Ovary (tissue), 3 donors: ENCODE measurements at regions not wholly inside any gene's neighbourhood (a gene's known extent, or its start where the extent isn't known, plus 50 kb on each side); places are given as distances from the start of the nearest gene placed in this dataset.

ENCODE experiments used
- EP300 ChIP-seq: sonication (generic); formaldehyde crosslinking; IDR thresholded peaks from one replicate; pipeline ENCODE4 v1.6.1; 2017; ENCODE audit warnings: antibody characterized with exemption
- POLR2A ChIP-seq: fragments of 450-650 bp; IDR thresholded peaks from one replicate; pipeline ENCODE4 v1.6.1; 2017; ENCODE audit warnings: antibody characterized with exemption, mild to moderate bottlenecking, moderate library complexity
- TF ChIP-seq, protein P1 (sequence below), 3 donors: fragments of 450-650 bp in 2 of 3; fragments of 200-600 bp in 1 of 3; IDR thresholded peaks; one replicate each; pipeline versions ENCODE4 v1.5.1 to v1.8.0; 2016 to 2022; ENCODE audit warnings: antibody characterized with exemption in 3 of 3, mild to moderate bottlenecking in 1 of 3
- donor health status: DM: no; HTN: no; CAD: no.

DNA sequence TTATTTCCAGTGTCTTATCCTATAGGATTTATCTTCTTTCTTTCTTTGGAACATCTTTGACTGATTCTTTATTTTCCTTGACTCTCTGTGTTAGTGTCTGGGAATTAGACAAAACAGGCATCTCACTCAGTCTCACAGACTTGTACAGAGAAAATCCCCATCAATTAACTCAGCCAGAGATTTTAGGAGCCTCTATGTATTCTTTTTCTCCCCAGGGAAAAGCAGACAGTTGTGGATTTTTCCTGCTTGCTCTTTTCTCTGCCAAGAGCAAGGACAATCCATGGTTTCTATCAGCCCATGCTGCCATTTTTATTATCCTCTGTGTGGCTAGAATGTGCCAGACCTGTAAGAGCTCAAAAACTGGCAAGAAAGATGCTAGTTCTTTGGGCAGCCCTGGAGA is 595.1 kb downstream of the SNAPC1 start:
- TF ChIP-seq, protein P1, sequence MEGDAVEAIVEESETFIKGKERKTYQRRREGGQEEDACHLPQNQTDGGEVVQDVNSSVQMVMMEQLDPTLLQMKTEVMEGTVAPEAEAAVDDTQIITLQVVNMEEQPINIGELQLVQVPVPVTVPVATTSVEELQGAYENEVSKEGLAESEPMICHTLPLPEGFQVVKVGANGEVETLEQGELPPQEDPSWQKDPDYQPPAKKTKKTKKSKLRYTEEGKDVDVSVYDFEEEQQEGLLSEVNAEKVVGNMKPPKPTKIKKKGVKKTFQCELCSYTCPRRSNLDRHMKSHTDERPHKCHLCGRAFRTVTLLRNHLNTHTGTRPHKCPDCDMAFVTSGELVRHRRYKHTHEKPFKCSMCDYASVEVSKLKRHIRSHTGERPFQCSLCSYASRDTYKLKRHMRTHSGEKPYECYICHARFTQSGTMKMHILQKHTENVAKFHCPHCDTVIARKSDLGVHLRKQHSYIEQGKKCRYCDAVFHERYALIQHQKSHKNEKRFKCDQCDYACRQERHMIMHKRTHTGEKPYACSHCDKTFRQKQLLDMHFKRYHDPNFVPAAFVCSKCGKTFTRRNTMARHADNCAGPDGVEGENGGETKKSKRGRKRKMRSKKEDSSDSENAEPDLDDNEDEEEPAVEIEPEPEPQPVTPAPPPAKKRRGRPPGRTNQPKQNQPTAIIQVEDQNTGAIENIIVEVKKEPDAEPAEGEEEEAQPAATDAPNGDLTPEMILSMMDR (IDR thresholded peaks at IDR 0.05): no peak
- TF ChIP-seq POLR2A (no peak), EP300 (no peak)
